H9 (cell line): ENCODE measurements at regions not wholly inside any gene's neighbourhood (a gene's known extent, or its start where the extent isn't known, plus 50 kb on each side); places are given as distances from the start of the nearest gene placed in this dataset.

Source experiments
- DNase-seq: peaks from one replicate; pipeline ENCODE4 v3.0.0-alpha.2; 2017
- H2AFZ ChIP-seq: one replicate; pipeline ENCODE4 v1.6.1; 2013; ENCODE audit warnings: mild to moderate bottlenecking, low read length, control low read depth, moderate library complexity
- H2AK5ac ChIP-seq: 2 replicates; pipeline ENCODE4 v1.6.1; 2013; ENCODE audit warnings: low read length, control low read depth, mixed read lengths; ENCODE audit not compliant: insufficient read length
- H2BK120ac ChIP-seq: one replicate; pipeline ENCODE4 v1.6.1; 2013; ENCODE audit warnings: low read depth, mild to moderate bottlenecking, low read length, control low read depth, inconsistent platforms; ENCODE audit not compliant: poor library complexity, severe bottlenecking
- H2BK12ac ChIP-seq: 2 replicates; pipeline ENCODE4 v1.6.1; 2013; ENCODE audit warnings: low read length, control low read depth, mixed read lengths, low read depth; ENCODE audit not compliant: insufficient read length
- H2BK15ac ChIP-seq: 2 replicates; pipeline ENCODE4 v1.6.1; 2013; ENCODE audit warnings: low read depth, low read length, control low read depth
- H2BK20ac ChIP-seq: one replicate; pipeline ENCODE4 v1.6.1; 2013; ENCODE audit warnings: low read depth, mild to moderate bottlenecking, low read length, control low read depth, inconsistent platforms; ENCODE audit not compliant: poor library complexity, severe bottlenecking
- H2BK5ac ChIP-seq: 2 replicates; pipeline ENCODE4 v1.6.1; 2013; ENCODE audit warnings: low read length, control low read depth, mixed read lengths; ENCODE audit not compliant: insufficient read length
- H3K14ac ChIP-seq: 2 replicates; pipeline ENCODE4 v1.6.1; 2013; ENCODE audit warnings: low read length, control low read depth; ENCODE audit not compliant: insufficient read depth
- H3K18ac ChIP-seq: 2 replicates; pipeline ENCODE4 v1.6.1; 2013; ENCODE audit warnings: low read depth, mild to moderate bottlenecking, mixed read lengths, low read length, control low read depth; ENCODE audit not compliant: insufficient read length
- H3K23ac ChIP-seq: 2 replicates; pipeline ENCODE4 v1.6.1; 2013; ENCODE audit warnings: low read length, control low read depth, mixed read lengths, low read depth; ENCODE audit not compliant: insufficient read length
- H3K23me2 ChIP-seq: 2 replicates; pipeline ENCODE4 v1.6.1; 2013; ENCODE audit warnings: low read depth, mild to moderate bottlenecking, mixed read lengths, low read length, control low read depth; ENCODE audit not compliant: insufficient read length, poor library complexity, severe bottlenecking
- H3K27ac ChIP-seq: 2 replicates; pipeline ENCODE4 v1.5.1; 2013; ENCODE audit warnings: low read length, control low read depth, mixed read lengths, low read depth; ENCODE audit not compliant: insufficient read length
- H3K27me3 ChIP-seq: 2 replicates; pipeline ENCODE4 v1.6.1; 2013; ENCODE audit warnings: low read length, control low read depth, inconsistent platforms; ENCODE audit not compliant: insufficient read depth
- H3K4ac ChIP-seq: 2 replicates; pipeline ENCODE4 v1.6.1; 2013; ENCODE audit warnings: low read depth, mild to moderate bottlenecking, control low read depth, inconsistent platforms, low read length, moderate library complexity
- H3K4me1 ChIP-seq: 2 replicates; pipeline ENCODE4 v1.6.1; 2013; ENCODE audit warnings: low read length, control low read depth, inconsistent platforms; ENCODE audit not compliant: insufficient read depth
- H3K4me2 ChIP-seq: 2 replicates; pipeline ENCODE4 v1.6.1; 2013; ENCODE audit warnings: low read length, control low read depth, mixed read lengths; ENCODE audit not compliant: insufficient read length, insufficient read depth
- H3K56ac ChIP-seq: 2 replicates; pipeline ENCODE4 v1.6.1; 2013; ENCODE audit warnings: low read depth, mild to moderate bottlenecking, mixed read lengths, low read length, control low read depth; ENCODE audit not compliant: insufficient read length
- H3K79me1 ChIP-seq: 2 replicates; pipeline ENCODE4 v1.6.1; 2013; ENCODE audit warnings: low read depth, mild to moderate bottlenecking, moderate library complexity, low read length, control low read depth, inconsistent platforms; ENCODE audit not compliant: insufficient read depth, poor library complexity, severe bottlenecking
- H3K79me2 ChIP-seq: 2 replicates; pipeline ENCODE4 v1.6.1; 2013; ENCODE audit warnings: low read length, control low read depth, inconsistent platforms; ENCODE audit not compliant: insufficient read depth
- H3K9ac ChIP-seq: 2 replicates; pipeline ENCODE4 v1.6.1; 2013; ENCODE audit warnings: low read length, control low read depth, mixed read lengths; ENCODE audit not compliant: insufficient read length; ENCODE audit errors: extremely low read depth
- H3K9me3 ChIP-seq: one replicate; pipeline ENCODE4 v1.6.1; 2013; ENCODE audit warnings: low read depth, low read length, inconsistent platforms; ENCODE audit not compliant: control insufficient read depth
- H3T11ph ChIP-seq: one replicate; pipeline ENCODE4 v1.6.1; 2013; ENCODE audit warnings: mild to moderate bottlenecking, low read length, control low read depth, inconsistent platforms
- H4K20me1 ChIP-seq: one replicate; pipeline ENCODE4 v1.6.1; 2013; ENCODE audit not compliant: control insufficient read depth, insufficient read length, insufficient read depth
- H4K5ac ChIP-seq: 2 replicates; pipeline ENCODE4 v1.6.1; 2013; ENCODE audit warnings: low read depth, mild to moderate bottlenecking, mixed read lengths, low read length, control low read depth; ENCODE audit not compliant: insufficient read length
- H4K8ac ChIP-seq: replicated peaks from 2 replicates; pipeline ENCODE4 v1.6.1; 2013; ENCODE audit warnings: low read length, control low read depth, mixed read lengths, low read depth; ENCODE audit not compliant: insufficient read length
- H4K91ac ChIP-seq: 2 replicates; pipeline ENCODE4 v1.6.1; 2013; ENCODE audit warnings: low read depth, mild to moderate bottlenecking, moderate library complexity, mixed read lengths, low read length, control low read depth; ENCODE audit not compliant: insufficient read length
- H3K27ac Mint-ChIP-seq, 3 experiments: 2 replicates in 2 of 3; 3 replicates in 1 of 3; pipeline ENCODE4 v1.8.0; 2020 to 2021; ENCODE audit warnings: mixed read lengths in 3 of 3, mild to moderate bottlenecking in 1 of 3, moderate library complexity in 1 of 3
- H3K27me3 Mint-ChIP-seq: 2 replicates; pipeline ENCODE4 v1.8.0; 2021; ENCODE audit warnings: low read depth, mild to moderate bottlenecking, moderate library complexity, mixed read lengths
- H3K36me3 Mint-ChIP-seq, 3 experiments: 2 replicates in 2 of 3; 3 replicates in 1 of 3; pipeline ENCODE4 v1.8.0; 2020 to 2021; ENCODE audit warnings: low read depth in 3 of 3, mixed read lengths in 3 of 3; ENCODE audit not compliant: insufficient read depth in 1 of 3
- H3K4me1 Mint-ChIP-seq, 2 experiments: 2 replicates each; pipeline ENCODE4 v1.8.0; 2020; ENCODE audit warnings: mixed read lengths in 2 of 2
- H3K4me3 Mint-ChIP-seq, 2 experiments: 2 replicates in 1 of 2; 3 replicates in 1 of 2; pipeline ENCODE4 v1.8.0; 2020 to 2021; ENCODE audit warnings: mild to moderate bottlenecking in 2 of 2, mixed read lengths in 2 of 2, moderate library complexity in 1 of 2
- H3K9me3 Mint-ChIP-seq, 2 experiments: 2 replicates in 1 of 2; 3 replicates in 1 of 2; pipeline ENCODE4 v1.8.0; 2020; ENCODE audit warnings: mild to moderate bottlenecking in 2 of 2, mixed read lengths in 2 of 2, moderate library complexity in 1 of 2
- WGBS: extraction: QIAGEN DNeasy Blood & Tissue Kit; methylation state at CpG from one replicate; pipeline ENCODE4 v1.1.7; 2013; ENCODE audit warnings: missing lambda C conversion rate, low lambda C conversion rate, mixed read lengths; ENCODE audit not compliant: insufficient read length; ENCODE audit errors: extremely low coverage; 5-methylcytosine and 5-hydroxymethylcytosine counted together
- TF ChIP-seq, protein P1 (sequence below): fragments of 200-600 bp; sonication (generic); conservative IDR thresholded peaks from 3 replicates; pipeline ENCODE4 v1.8.0; 2021; ENCODE audit warnings: antibody characterized with exemption, mild to moderate bottlenecking

- Histone ChIP-seq H3K79me1 (no peaks in the 10 kb centered on the region), H2BK20ac (no peak overlapping the region), H3K27me3 (no peaks in the 10 kb centered on the region), H2AK5ac (no peak overlapping the region), H3K27ac (no peak overlapping the region), H4K91ac (no peak overlapping the region), H2BK12ac (no peak overlapping the region), H2BK15ac (no peak overlapping the region), H3K9ac (no peak overlapping the region), H3K23ac (no peak overlapping the region), H3K4me1 (no peaks in the 10 kb centered on the region), H3T11ph (no peak overlapping the region), H2BK5ac (no peak overlapping the region), H2BK120ac (no peak overlapping the region), H3K18ac (no peak overlapping the region), H2AFZ (no peak overlapping the region), H4K8ac (no peak overlapping the region), H3K14ac (no peak overlapping the region), H4K5ac (no peak overlapping the region), H3K79me2 (no peaks in the 10 kb centered on the region), H3K4ac (no peak overlapping the region), H4K20me1 (no peaks in the 10 kb centered on the region), H3K4me2 (no peak overlapping the region), H3K23me2 (no peaks in the 10 kb centered on the region), H3K9me3 (no peaks in the 10 kb centered on the region), H3K56ac (no peak overlapping the region)
- no peaks in the 10 kb centered on the region for H3K27me3 Mint-ChIP-seq
- no peaks in the 10 kb centered on the region for H3K9me3 Mint-ChIP-seq
- H3K4me3 Mint-ChIP-seq, result no peak overlapping the region
- TF ChIP-seq, protein P1, sequence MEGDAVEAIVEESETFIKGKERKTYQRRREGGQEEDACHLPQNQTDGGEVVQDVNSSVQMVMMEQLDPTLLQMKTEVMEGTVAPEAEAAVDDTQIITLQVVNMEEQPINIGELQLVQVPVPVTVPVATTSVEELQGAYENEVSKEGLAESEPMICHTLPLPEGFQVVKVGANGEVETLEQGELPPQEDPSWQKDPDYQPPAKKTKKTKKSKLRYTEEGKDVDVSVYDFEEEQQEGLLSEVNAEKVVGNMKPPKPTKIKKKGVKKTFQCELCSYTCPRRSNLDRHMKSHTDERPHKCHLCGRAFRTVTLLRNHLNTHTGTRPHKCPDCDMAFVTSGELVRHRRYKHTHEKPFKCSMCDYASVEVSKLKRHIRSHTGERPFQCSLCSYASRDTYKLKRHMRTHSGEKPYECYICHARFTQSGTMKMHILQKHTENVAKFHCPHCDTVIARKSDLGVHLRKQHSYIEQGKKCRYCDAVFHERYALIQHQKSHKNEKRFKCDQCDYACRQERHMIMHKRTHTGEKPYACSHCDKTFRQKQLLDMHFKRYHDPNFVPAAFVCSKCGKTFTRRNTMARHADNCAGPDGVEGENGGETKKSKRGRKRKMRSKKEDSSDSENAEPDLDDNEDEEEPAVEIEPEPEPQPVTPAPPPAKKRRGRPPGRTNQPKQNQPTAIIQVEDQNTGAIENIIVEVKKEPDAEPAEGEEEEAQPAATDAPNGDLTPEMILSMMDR, result no peak
- H3K36me3 Mint-ChIP-seq, result no peaks in the 10 kb centered on the region
- WGBS, result no CpG with 5 or more reads among the region's 4 CpGs
- DNase-seq, result no peak
- H3K4me1 Mint-ChIP-seq, result peaks cover 0 to 5% of the 10 kb centered on the region in 2 experiments; a peak in 1 of 4 replicates
- H3K27ac Mint-ChIP-seq, result 0 out of 7 replicates have a peak overlapping the region, but pooled peaks of 1 of the 3 experiments have one; percentile 12
Observed at GRCh38 chr1:195946500-195946899, 661.7 kb downstream of the KCNT2 start.
